Thymus (tissue), 11 donors: ENCODE measurements at regions not wholly inside any gene's neighbourhood (a gene's known extent, or its start where the extent isn't known, plus 50 kb on each side); places are given as distances from the start of the nearest gene placed in this dataset.

Experiments used
- DNase-seq, 9 donors: peaks; one replicate each; pipeline ENCODE4 v3.0.0-alpha.2; 2013; ENCODE audit warnings: low spot score in 9 of 9, low read depth in 6 of 9, missing footprints in 1 of 9
- H3K27ac ChIP-seq, 2 donors: one replicate each; pipeline ENCODE4 v1.5.1; 2013; ENCODE audit warnings: control low read depth in 1 of 2, low read depth in 1 of 2, low read length in 1 of 2, mild to moderate bottlenecking in 1 of 2, moderate library complexity in 1 of 2
- H3K27me3 ChIP-seq, 2 donors: one replicate each; pipeline ENCODE4 v1.5.1; 2013; ENCODE audit warnings: low read length in 1 of 2; ENCODE audit not compliant: control insufficient read depth in 2 of 2, insufficient read depth in 1 of 2
- H3K36me3 ChIP-seq, 2 donors: one replicate each; pipeline ENCODE4 v1.5.1; 2013; ENCODE audit warnings: low read length in 1 of 2, mild to moderate bottlenecking in 1 of 2, moderate library complexity in 1 of 2; ENCODE audit not compliant: control insufficient read depth in 2 of 2, insufficient read depth in 2 of 2
- H3K4me1 ChIP-seq, 2 donors: one replicate each; pipeline ENCODE4 v1.5.1; 2013; ENCODE audit warnings: low read length in 2 of 2; ENCODE audit not compliant: control insufficient read depth in 2 of 2, insufficient read depth in 2 of 2
- H3K4me3 ChIP-seq, 2 donors: one replicate each; pipeline ENCODE4 v1.5.1; 2013; ENCODE audit warnings: low read length in 2 of 2, control low read depth in 1 of 2, mild to moderate bottlenecking in 1 of 2
- H3K9me3 ChIP-seq, 2 donors: one replicate each; pipeline ENCODE4 v1.5.1; 2013; ENCODE audit warnings: low read length in 1 of 2, mild to moderate bottlenecking in 1 of 2; ENCODE audit not compliant: control insufficient read depth in 2 of 2, insufficient read depth in 1 of 2
- WGBS: extraction: QIAGEN DNeasy Blood & Tissue Kit; methylation state at CpG from one replicate; pipeline ENCODE4 v1.1.7; 2013; 5-methylcytosine and 5-hydroxymethylcytosine counted together
- donor health status: healthy.

DNA sequence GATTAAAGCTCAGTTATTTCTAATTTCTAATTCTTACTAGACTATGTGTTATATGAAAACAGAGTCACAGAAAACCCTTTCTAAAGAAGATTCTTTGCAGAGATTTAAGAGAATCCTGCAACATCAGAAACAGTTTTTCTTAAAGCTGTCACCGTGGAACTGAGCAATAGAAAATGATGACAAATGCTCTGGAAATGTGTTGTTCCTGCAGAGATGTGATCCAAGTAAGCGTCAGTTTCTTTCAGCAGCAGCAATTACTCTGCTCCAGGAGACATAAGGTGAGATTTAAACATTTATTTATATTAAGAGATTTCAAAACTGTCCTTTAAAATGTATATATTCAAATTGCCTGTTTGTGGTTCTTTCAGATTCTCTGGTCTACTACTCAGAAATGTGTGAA, 350.5 kb upstream of the NETO1 start:
- no peaks in the 10 kb centered on the region for H3K36me3 ChIP-seq
- H3K27me3 ChIP-seq, result no peaks in the 10 kb centered on the region
- no peaks in the 10 kb centered on the region for H3K4me1 ChIP-seq
- DNase-seq, result no peak
- no peaks in the 10 kb centered on the region for H3K9me3 ChIP-seq
- 92% methylated on average over 2 of the region's 2 CpGs for WGBS
- no peak overlapping the region for H3K27ac ChIP-seq
- no peak overlapping the region for H3K4me3 ChIP-seq

GRCh38 chr18:73214970-73215369, 347.2 kb upstream of the NETO1 start:
- DNase-seq, result no peak
- Histone ChIP-seq H3K27ac (no peak overlapping the region), H3K4me3 (no peak overlapping the region), H3K9me3 (no peaks in the 10 kb centered on the region), H3K4me1 (no peaks in the 10 kb centered on the region), H3K36me3 (no peaks in the 10 kb centered on the region), H3K27me3 (no peaks in the 10 kb centered on the region)
- WGBS, result 95% methylated on average over 7 of the region's 7 CpGs

- WGBS, result 91% methylated on average over 4 of the region's 4 CpGs
- no peaks in the 10 kb centered on the region for H3K27me3 ChIP-seq
- no peak overlapping the region for H3K4me3 ChIP-seq
- H3K4me1 ChIP-seq, result no peaks in the 10 kb centered on the region
- no peak overlapping the region for H3K27ac ChIP-seq
- DNase-seq, result no peak
- no peaks in the 10 kb centered on the region for H3K9me3 ChIP-seq
- H3K36me3 ChIP-seq, result no peaks in the 10 kb centered on the region
Observed at GRCh38 chr18:73212442-73212841, 344.7 kb upstream of the NETO1 start.

GRCh38 chr18:73201940-73202339, 334.2 kb upstream of the NETO1 start:
- no peak overlapping the region for H3K27ac ChIP-seq
- WGBS, result 96% methylated on average over 6 of the region's 6 CpGs
- no peak for DNase-seq
- H3K4me1 ChIP-seq, result no peaks in the 10 kb centered on the region
- H3K36me3 ChIP-seq, result no peaks in the 10 kb centered on the region
- H3K27me3 ChIP-seq, result no peaks in the 10 kb centered on the region
- H3K9me3 ChIP-seq, result no peaks in the 10 kb centered on the region
- H3K4me3 ChIP-seq, result no peak overlapping the region

DNA sequence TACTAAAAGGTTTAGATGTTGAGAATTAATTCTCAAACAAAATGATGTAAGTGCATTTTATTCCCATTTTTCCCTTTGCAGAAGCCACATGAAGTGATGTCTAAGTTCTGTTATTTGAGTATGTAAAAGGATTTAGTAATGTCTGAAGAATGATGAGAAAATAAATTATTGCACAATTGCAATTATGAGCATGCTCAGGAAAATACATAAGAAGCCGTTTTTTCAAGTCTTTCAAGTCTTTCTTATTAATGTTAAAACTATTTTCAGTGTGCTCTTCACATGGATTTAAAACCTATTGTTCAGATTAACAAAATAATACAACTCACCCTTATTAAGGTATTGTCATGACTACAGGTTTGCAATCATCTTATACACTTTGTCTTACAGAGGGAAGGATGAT, 331.4 kb upstream of the NETO1 start:
- Histone ChIP-seq H3K27ac (no peak overlapping the region), H3K4me1 (no peaks in the 10 kb centered on the region), H3K9me3 (no peaks in the 10 kb centered on the region), H3K36me3 (no peaks in the 10 kb centered on the region), H3K4me3 (no peak overlapping the region), H3K27me3 (no peaks in the 10 kb centered on the region)
- 88% methylated on average over 1 of the region's 1 CpG for WGBS
- DNase-seq, result no peak

GRCh38 chr18:73189718-73190117, 321.9 kb upstream of the NETO1 start:
- Histone ChIP-seq H3K27ac (no peak overlapping the region), H3K4me3 (no peak overlapping the region), H3K4me1 (no peaks in the 10 kb centered on the region), H3K36me3 (no peaks in the 10 kb centered on the region), H3K9me3 (no peaks in the 10 kb centered on the region), H3K27me3 (no peaks in the 10 kb centered on the region)
- 83% methylated on average over 3 of the region's 3 CpGs for WGBS
- DNase-seq, result no peak

GRCh38 chr18:73168236-73168635, 300.4 kb upstream of the NETO1 start:
- WGBS, result 91% methylated on average over 4 of the region's 4 CpGs
- Histone ChIP-seq H3K9me3 (no peaks in the 10 kb centered on the region), H3K27ac (no peak overlapping the region), H3K36me3 (no peaks in the 10 kb centered on the region), H3K4me3 (no peak overlapping the region), H3K4me1 (no peaks in the 10 kb centered on the region), H3K27me3 (no peaks in the 10 kb centered on the region)
- DNase-seq, result no peak

DNA sequence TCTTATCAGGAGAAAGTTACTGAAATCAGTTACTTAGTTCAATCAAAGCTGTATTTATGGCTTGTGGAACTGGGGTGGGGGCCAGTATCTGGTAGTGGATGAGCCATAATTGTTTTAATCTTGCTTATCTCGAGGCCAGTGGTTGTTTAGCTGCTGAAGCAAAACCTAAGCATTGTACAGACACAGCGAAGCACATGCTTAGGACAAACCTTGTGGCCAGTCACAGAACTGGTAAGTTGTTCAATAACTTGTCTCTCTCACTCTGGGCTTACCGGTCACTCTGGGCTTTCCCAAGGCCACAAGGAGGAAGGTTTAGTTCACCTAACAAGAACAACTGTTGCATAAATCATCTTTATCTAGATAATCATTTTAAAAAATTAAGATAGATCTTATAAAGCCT, 296.6 kb upstream of the NETO1 start:
- Histone ChIP-seq H3K27me3 (no peaks in the 10 kb centered on the region), H3K36me3 (no peaks in the 10 kb centered on the region), H3K4me1 (no peaks in the 10 kb centered on the region), H3K4me3 (no peak overlapping the region), H3K27ac (no peak overlapping the region), H3K9me3 (no peaks in the 10 kb centered on the region)
- DNase-seq, result no peak
- WGBS, result 88% methylated on average over 3 of the region's 3 CpGs

DNA sequence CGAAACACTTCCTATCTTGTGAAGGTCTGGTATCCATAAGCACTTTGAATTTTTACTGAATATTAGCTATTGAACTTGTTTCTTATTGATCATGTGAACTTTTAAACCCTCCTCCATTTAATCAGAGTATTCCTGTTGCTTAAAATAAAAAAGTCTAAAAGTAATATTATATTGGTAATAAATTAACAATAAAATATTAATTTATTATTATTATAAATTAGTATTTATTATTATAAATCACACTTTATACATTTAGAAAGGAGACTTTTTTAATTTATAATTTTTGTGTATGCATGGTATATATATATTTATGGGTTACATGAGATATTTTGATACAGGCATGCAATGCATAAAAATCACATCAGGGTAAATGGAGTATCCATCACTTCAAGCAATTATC, 295.4 kb upstream of the NETO1 start:
- Histone ChIP-seq H3K4me1 (no peaks in the 10 kb centered on the region), H3K4me3 (no peak overlapping the region), H3K9me3 (no peaks in the 10 kb centered on the region), H3K27ac (no peak overlapping the region), H3K36me3 (no peaks in the 10 kb centered on the region), H3K27me3 (no peaks in the 10 kb centered on the region)
- 90% methylated on average over 1 of the region's 1 CpG for WGBS
- no peak for DNase-seq

DNA sequence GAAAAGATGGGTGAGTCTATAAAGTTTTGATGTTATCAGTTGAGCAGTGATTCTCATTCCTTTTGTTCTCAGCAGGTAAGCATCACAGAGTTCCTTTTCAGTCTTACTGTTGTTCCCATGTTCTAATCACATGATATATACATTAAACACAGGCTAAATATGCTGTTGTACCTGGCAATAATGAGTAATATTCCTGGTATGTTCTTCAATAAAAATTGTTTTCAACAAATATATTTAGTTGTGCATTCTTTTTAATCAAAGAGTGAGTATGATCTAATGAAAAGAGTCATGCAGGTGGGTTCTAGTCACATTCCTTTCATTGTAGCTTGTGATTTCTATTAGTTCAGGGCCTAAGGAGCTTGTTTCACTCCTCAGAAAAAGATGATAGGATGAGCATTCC, 288.3 kb upstream of the NETO1 start:
- Histone ChIP-seq H3K4me3 (no peak overlapping the region), H3K9me3 (no peaks in the 10 kb centered on the region), H3K27me3 (no peaks in the 10 kb centered on the region), H3K36me3 (no peaks in the 10 kb centered on the region), H3K4me1 (no peaks in the 10 kb centered on the region), H3K27ac (no peak overlapping the region)
- no peak for DNase-seq
